HUES48 (cell line): ENCODE measurements at regions not wholly inside any gene's neighbourhood (a gene's known extent, or its start where the extent isn't known, plus 50 kb on each side); places are given as distances from the start of the nearest gene placed in this dataset.

ENCODE experiments used
- H3K27ac ChIP-seq: one replicate; pipeline ENCODE4 v1.7.0; 2013; ENCODE audit warnings: low read depth, low read length, inconsistent platforms
- H3K27me3 ChIP-seq: 2 replicates; pipeline ENCODE4 v1.6.1; 2013; ENCODE audit warnings: mild to moderate bottlenecking, low read length; ENCODE audit not compliant: control insufficient read depth, insufficient read depth
- H3K36me3 ChIP-seq: 2 replicates; pipeline ENCODE4 v1.6.1; 2013; ENCODE audit warnings: low read length; ENCODE audit not compliant: control insufficient read depth, insufficient read depth
- H3K4me1 ChIP-seq: 2 replicates; pipeline ENCODE4 v1.6.1; 2013; ENCODE audit warnings: mild to moderate bottlenecking, low read length; ENCODE audit not compliant: control insufficient read depth, insufficient read depth
- H3K4me3 ChIP-seq: 2 replicates; pipeline ENCODE4 v1.5.1; 2013; ENCODE audit warnings: mild to moderate bottlenecking, low read depth, low read length
- H3K9ac ChIP-seq: 2 replicates; pipeline ENCODE4 v1.6.1; 2013; ENCODE audit warnings: mild to moderate bottlenecking, low read depth, low read length, moderate library complexity
- H3K9me3 ChIP-seq: 2 replicates; pipeline ENCODE4 v1.6.1; 2013; ENCODE audit warnings: low read length; ENCODE audit not compliant: control insufficient read depth, insufficient read depth

DNA sequence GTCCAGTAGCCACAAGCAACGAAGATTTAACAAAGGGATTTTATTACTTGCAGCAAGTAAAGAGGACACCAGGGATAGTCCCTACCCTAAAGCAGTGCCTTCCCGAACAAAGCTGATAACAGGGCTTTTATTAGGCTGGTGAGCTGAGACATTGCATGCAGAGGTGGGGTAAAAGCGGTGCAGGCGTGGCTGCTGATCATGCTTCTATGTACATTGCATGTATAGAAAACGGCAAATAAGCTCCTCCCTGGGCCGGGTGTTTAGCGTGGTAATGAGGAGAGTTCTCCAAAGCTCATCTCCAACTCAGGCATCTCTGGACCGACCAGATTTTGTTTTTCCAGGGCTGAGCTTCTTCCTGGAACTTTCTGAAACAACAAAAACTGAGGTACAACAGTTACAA, 83.5 kb upstream of the CDH4 start:
- Histone ChIP-seq H3K9ac (no peak overlapping the region), H3K27me3 (peaks cover 29% of the 10 kb centered on the region), H3K36me3 (no peaks in the 10 kb centered on the region), H3K9me3 (no peaks in the 10 kb centered on the region), H3K4me1 (peaks cover 19% of the 10 kb centered on the region), H3K4me3 (no peak overlapping the region), H3K27ac (no peak overlapping the region)

GRCh38 chr20:61169874-61170273, 82.2 kb upstream of the CDH4 start:
- Histone ChIP-seq H3K27me3 (peaks cover 27% of the 10 kb centered on the region), H3K9ac (no peak overlapping the region), H3K36me3 (no peaks in the 10 kb centered on the region), H3K9me3 (no peaks in the 10 kb centered on the region), H3K4me1 (peaks cover 19% of the 10 kb centered on the region), H3K27ac (no peak overlapping the region), H3K4me3 (no peak overlapping the region)

DNA sequence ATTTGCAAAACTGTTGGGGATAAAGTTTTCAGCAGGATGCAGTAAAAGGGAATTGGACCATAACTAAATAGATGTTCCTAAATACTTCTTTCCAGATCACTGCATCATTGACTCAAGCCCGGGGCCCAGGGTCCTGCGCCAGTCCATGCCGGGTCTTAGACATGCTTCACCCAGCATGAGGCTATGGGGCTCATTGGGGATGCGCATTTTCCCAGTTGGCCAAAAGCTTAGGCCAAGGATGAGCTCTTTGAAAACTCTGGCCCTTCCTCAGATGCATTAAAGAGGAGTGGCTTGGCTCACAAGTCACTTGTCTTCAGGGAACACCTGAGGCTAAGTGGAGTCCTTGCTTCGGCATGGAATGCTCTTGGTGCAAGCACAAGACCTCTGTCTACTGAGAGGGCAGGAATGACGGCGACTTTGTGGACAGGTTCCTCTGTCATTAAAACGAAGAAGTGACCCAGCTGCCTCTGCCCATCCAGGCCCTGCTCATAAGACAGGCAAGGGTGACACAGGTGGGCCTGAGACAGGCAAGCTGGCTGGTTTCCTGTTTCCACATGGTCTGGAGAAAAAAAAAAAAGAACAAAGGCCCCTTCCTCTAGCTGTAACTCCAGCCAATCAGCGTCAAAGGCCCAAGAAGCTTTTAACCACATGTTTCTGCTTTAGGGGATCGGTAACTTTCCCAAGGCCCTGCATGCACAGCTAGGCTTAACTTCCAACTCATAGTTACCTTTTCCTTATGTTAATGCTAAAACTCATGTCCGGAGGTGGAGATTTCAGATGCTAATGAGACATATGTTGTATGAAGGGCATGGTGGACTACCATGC, 81.4 kb upstream of the CDH4 start:
- no peak overlapping the region for H3K27ac ChIP-seq
- no peak overlapping the region for H3K9ac ChIP-seq
- H3K4me1 ChIP-seq = peaks cover 19% of the 10 kb centered on the region
- H3K4me3 ChIP-seq = no peak overlapping the region
- peaks cover 30% of the 10 kb centered on the region for H3K27me3 ChIP-seq
- no peaks in the 10 kb centered on the region for H3K9me3 ChIP-seq
- H3K36me3 ChIP-seq = no peaks in the 10 kb centered on the region

- Histone ChIP-seq H3K36me3 (no peaks in the 10 kb centered on the region), H3K9me3 (no peaks in the 10 kb centered on the region), H3K4me3 (no peak overlapping the region), H3K27me3 (peaks cover 32% of the 10 kb centered on the region), H3K9ac (no peak overlapping the region), H3K4me1 (peaks cover 15% of the 10 kb centered on the region), H3K27ac (no peak overlapping the region)
Measured at GRCh38 chr20:61173267-61173666, 78.8 kb upstream of the CDH4 start.

GRCh38 chr20:61173961-61174725, 77.9 kb upstream of the CDH4 start:
- Histone ChIP-seq H3K9me3 (no peaks in the 10 kb centered on the region), H3K27me3 (peaks cover 33% of the 10 kb centered on the region), H3K4me3 (no peak overlapping the region), H3K4me1 (peaks cover 15% of the 10 kb centered on the region), H3K27ac (no peak overlapping the region), H3K36me3 (no peaks in the 10 kb centered on the region), H3K9ac (no peak overlapping the region)

DNA sequence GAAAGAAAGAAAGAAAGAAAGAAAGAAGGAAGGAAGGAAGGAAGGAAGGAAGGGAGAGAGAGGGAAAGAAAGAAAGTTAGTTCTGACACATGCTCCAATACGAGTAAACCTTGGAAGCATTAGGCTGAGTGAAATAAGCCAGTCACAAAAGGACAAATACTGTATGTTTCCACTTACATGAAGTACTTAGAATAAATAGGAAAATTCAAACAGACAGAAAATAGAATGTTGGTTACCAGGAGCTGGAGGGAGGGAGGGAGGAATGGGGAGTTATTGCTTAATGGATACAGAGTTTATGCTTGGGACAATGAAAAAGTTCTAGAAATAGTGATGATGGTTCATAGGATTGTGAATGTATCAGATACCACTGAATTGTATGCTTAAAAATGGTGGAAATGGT, 75.2 kb upstream of the CDH4 start:
- H3K36me3 ChIP-seq = no peaks in the 10 kb centered on the region
- H3K27me3 ChIP-seq = peaks cover 43% of the 10 kb centered on the region
- no peaks in the 10 kb centered on the region for H3K9me3 ChIP-seq
- H3K27ac ChIP-seq = no peak overlapping the region
- H3K9ac ChIP-seq = no peak overlapping the region
- H3K4me3 ChIP-seq = no peak overlapping the region
- no peaks in the 10 kb centered on the region for H3K4me1 ChIP-seq

GRCh38 chr20:61178551-61179071, 73.5 kb upstream of the CDH4 start:
- Histone ChIP-seq H3K4me1 (no peaks in the 10 kb centered on the region), H3K9me3 (no peaks in the 10 kb centered on the region), H3K36me3 (no peaks in the 10 kb centered on the region), H3K4me3 (no peak overlapping the region), H3K27me3 (peaks cover 41% of the 10 kb centered on the region), H3K9ac (no peak overlapping the region), H3K27ac (no peak overlapping the region)

DNA sequence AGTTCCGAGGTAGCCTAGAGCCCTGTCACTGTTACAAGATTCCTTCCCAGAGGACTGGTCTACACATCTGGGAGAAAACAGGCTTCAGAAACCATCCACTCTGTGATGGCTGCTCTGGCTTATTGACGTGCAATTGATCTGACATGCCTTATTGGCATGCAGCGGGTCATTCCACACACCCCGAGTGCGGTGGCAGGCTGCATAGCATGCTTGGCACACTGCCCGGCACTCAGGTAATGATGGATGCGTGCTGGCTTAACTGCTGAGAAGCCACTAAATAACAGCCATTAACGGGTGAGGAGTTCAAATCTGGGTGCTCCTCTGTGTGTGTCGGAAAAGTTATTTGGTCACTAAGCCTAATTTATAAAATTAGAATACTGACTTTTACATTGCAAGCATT, 67.9 kb upstream of the CDH4 start:
- peaks cover 43% of the 10 kb centered on the region for H3K27me3 ChIP-seq
- H3K9me3 ChIP-seq = no peaks in the 10 kb centered on the region
- H3K4me3 ChIP-seq = no peak overlapping the region
- H3K4me1 ChIP-seq = peaks cover 4% of the 10 kb centered on the region
- H3K9ac ChIP-seq = no peak overlapping the region
- H3K36me3 ChIP-seq = no peaks in the 10 kb centered on the region
- H3K27ac ChIP-seq = no peak overlapping the region

GRCh38 chr20:61185181-61185580, 66.9 kb upstream of the CDH4 start:
- Histone ChIP-seq H3K27ac (no peak overlapping the region), H3K4me3 (no peak overlapping the region), H3K4me1 (peaks cover 4% of the 10 kb centered on the region), H3K27me3 (peaks cover 33% of the 10 kb centered on the region), H3K9me3 (no peaks in the 10 kb centered on the region), H3K9ac (no peak overlapping the region), H3K36me3 (no peaks in the 10 kb centered on the region)

DNA sequence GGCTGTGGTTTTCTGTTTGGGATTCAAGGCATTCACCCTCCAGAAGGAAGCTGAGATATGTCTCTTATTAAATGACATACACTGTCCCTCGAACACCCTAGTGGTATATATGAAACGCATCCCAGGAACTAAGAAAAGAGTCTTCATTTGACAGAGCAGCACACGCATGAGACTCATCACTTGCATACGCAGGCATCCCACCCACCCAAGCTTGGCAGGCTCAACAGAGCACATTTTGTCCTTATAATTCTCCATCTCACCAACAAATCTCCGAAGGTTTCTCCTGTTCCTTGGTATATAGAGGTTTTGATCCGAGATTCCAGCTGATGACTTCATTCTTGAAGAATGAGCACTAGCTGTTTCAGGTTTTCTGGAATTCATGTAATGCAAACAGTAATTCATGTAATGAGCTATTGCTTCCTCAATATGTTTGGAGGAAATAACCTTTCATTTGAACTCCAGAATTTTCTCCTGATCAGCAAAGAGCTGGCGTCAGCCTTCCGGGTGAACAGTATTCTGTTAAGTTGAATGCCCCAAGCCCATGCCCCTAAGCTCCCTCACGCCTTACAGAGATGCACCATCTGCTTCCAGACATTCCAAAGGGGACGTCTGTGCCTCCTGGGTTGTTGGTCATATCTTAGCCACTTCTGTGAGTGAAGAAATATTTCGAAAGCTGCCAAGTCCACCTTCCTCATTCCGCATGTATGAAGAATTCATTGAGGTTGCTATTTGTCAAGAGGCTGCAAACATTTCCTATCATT, 66.0 kb upstream of the CDH4 start:
- Histone ChIP-seq H3K4me3 (no peak overlapping the region), H3K36me3 (no peaks in the 10 kb centered on the region), H3K27me3 (peaks cover 27% of the 10 kb centered on the region), H3K27ac (no peak overlapping the region), H3K4me1 (peaks cover 4% of the 10 kb centered on the region), H3K9ac (no peak overlapping the region), H3K9me3 (no peaks in the 10 kb centered on the region)
